Parathyroid adenoma (tissue), 2 donors: ENCODE measurements at regions not wholly inside any gene's neighbourhood (a gene's known extent, or its start where the extent isn't known, plus 50 kb on each side); places are given as distances from the start of the nearest gene placed in this dataset.

Source experiments
- H2AFZ ChIP-seq: fragments of 300-600 bp; sonication (generic); one replicate; pipeline ENCODE4 v1.7.0; 2017; ENCODE audit warnings: antibody characterized with exemption, mild to moderate bottlenecking
- H3K27ac ChIP-seq: fragments of 300-600 bp; sonication (generic); one replicate; pipeline ENCODE4 v1.7.0; 2017
- H3K27me3 ChIP-seq: fragments of 300-600 bp; sonication (generic); one replicate; pipeline ENCODE4 v1.7.0; 2017; ENCODE audit warnings: low read length; ENCODE audit not compliant: control insufficient read depth, insufficient read depth
- H3K36me3 ChIP-seq: fragments of 300-600 bp; sonication (generic); one replicate; pipeline ENCODE4 v1.7.0; 2017; ENCODE audit warnings: low read length; ENCODE audit not compliant: control insufficient read depth, insufficient read depth
- H3K4me1 ChIP-seq: fragments of 300-600 bp; sonication (generic); one replicate; pipeline ENCODE4 v1.7.0; 2017; ENCODE audit warnings: control low read depth
- H3K4me2 ChIP-seq: fragments of 300-600 bp; sonication (generic); one replicate; pipeline ENCODE4 v1.7.0; 2017; ENCODE audit warnings: low read length
- H3K4me3 ChIP-seq: fragments of 300-600 bp; sonication (generic); one replicate; pipeline ENCODE4 v1.7.0; 2017; ENCODE audit warnings: low read depth, low read length
- H3K79me2 ChIP-seq: fragments of 300-600 bp; sonication (generic); one replicate; pipeline ENCODE4 v1.7.0; 2017; ENCODE audit warnings: control low read depth
- H3K9ac ChIP-seq: fragments of 300-600 bp; sonication (generic); one replicate; pipeline ENCODE4 v1.7.0; 2017; ENCODE audit warnings: mild to moderate bottlenecking
- H3K9me3 ChIP-seq: fragments of 300-600 bp; sonication (generic); one replicate; pipeline ENCODE4 v1.7.0; 2017; ENCODE audit warnings: low read length; ENCODE audit not compliant: control insufficient read depth
- CTCF ChIP-seq: fragments of 300-600 bp; sonication (generic); IDR thresholded peaks from one replicate; pipeline ENCODE4 v1.7.0; 2017; ENCODE audit warnings: antibody characterized with exemption, mild to moderate bottlenecking
- donor health status: primary hyperparathyroidism.

GRCh38 chr5:136423944-136424606 lies 58.7 kb upstream of the TRPC7 start:
- H3K27ac ChIP-seq = no peak overlapping the region
- no peaks in the 10 kb centered on the region for H3K36me3 ChIP-seq
- H3K4me3 ChIP-seq = no peak overlapping the region
- H3K9ac ChIP-seq = no peak overlapping the region
- H3K27me3 ChIP-seq = no peaks in the 10 kb centered on the region
- no peaks in the 10 kb centered on the region for H3K4me1 ChIP-seq
- no peak overlapping the region for H2AFZ ChIP-seq
- no peak for TF ChIP-seq CTCF
- no peaks in the 10 kb centered on the region for H3K9me3 ChIP-seq
- no peak overlapping the region for H3K4me2 ChIP-seq
- H3K79me2 ChIP-seq = no peaks in the 10 kb centered on the region

GRCh38 chr5:136420168-136420898 lies 55.0 kb upstream of the TRPC7 start:
- Histone ChIP-seq H2AFZ (no peak overlapping the region), H3K79me2 (no peaks in the 10 kb centered on the region), H3K9ac (no peak overlapping the region), H3K27ac (no peak overlapping the region), H3K36me3 (no peaks in the 10 kb centered on the region), H3K27me3 (no peaks in the 10 kb centered on the region), H3K4me2 (no peak overlapping the region), H3K4me3 (no peak overlapping the region), H3K4me1 (no peaks in the 10 kb centered on the region), H3K9me3 (no peaks in the 10 kb centered on the region)
- TF ChIP-seq CTCF = no peak

GRCh38 chr5:136418301-136418700 lies 53.0 kb upstream of the TRPC7 start:
- H3K9ac ChIP-seq = no peak overlapping the region
- H2AFZ ChIP-seq = no peak overlapping the region
- no peaks in the 10 kb centered on the region for H3K36me3 ChIP-seq
- H3K27me3 ChIP-seq = no peaks in the 10 kb centered on the region
- no peak for TF ChIP-seq CTCF
- H3K4me1 ChIP-seq = no peaks in the 10 kb centered on the region
- H3K4me2 ChIP-seq = no peak overlapping the region
- no peaks in the 10 kb centered on the region for H3K9me3 ChIP-seq
- no peaks in the 10 kb centered on the region for H3K79me2 ChIP-seq
- no peak overlapping the region for H3K4me3 ChIP-seq
- no peak overlapping the region for H3K27ac ChIP-seq
